Activated naive CD4-positive, alpha-beta T cell treated with anti-CD3 and anti-CD28 coated beads, Interleukin-2, amount 10 ng/mL, durations not matched to agents 7 days and 5 days (primary cell): ENCODE measurements at regions not wholly inside any gene's neighbourhood (a gene's known extent, or its start where the extent isn't known, plus 50 kb on each side); places are given as distances from the start of the nearest gene placed in this dataset.
"Not testable (repeated sequence)": the region's sequence is repeated elsewhere in the genome, so short reads cannot be mapped to it uniquely, and the experiment has no call there.

Source experiments
- CTCF ChIA-PET: fragments of 350-600 bp; sonication (Branson Sonifier 250); formaldehyde crosslinking; loops from one replicate; lab custom pipeline; 2021; ENCODE audit warnings: antibody characterized with exemption; lab: Charles Lee
- DNase-seq: peaks from one replicate; pipeline ENCODE4 v3.0.0-alpha.2; 2020
- H3K27ac Mint-ChIP-seq: one replicate; pipeline ENCODE4 v1.8.0; 2021; ENCODE audit warnings: mild to moderate bottlenecking, moderate library complexity, mixed read lengths
- H3K27me3 Mint-ChIP-seq: one replicate; pipeline ENCODE4 v1.8.0; 2021; ENCODE audit warnings: mild to moderate bottlenecking, mixed read lengths
- H3K36me3 Mint-ChIP-seq: one replicate; pipeline ENCODE4 v1.8.0; 2021; ENCODE audit warnings: mixed read lengths
- H3K4me1 Mint-ChIP-seq: one replicate; pipeline ENCODE4 v1.8.0; 2021; ENCODE audit warnings: mixed read lengths
- H3K4me3 Mint-ChIP-seq: one replicate; pipeline ENCODE4 v1.8.0; 2021; ENCODE audit warnings: mild to moderate bottlenecking, moderate library complexity, mixed read lengths
- H3K9me3 Mint-ChIP-seq: one replicate; pipeline ENCODE4 v1.8.0; 2021; ENCODE audit warnings: mixed read lengths

- H3K27me3 Mint-ChIP-seq: no peaks in the 10 kb centered on the region
- no peak overlapping the region for H3K4me3 Mint-ChIP-seq
- no peaks in the 10 kb centered on the region for H3K9me3 Mint-ChIP-seq
- no peak overlapping the region for H3K27ac Mint-ChIP-seq
- H3K4me1 Mint-ChIP-seq: no peaks in the 10 kb centered on the region
- no peaks in the 10 kb centered on the region for H3K36me3 Mint-ChIP-seq
- DNase-seq: no peak
- CTCF ChIA-PET: no interaction called here
Measured at GRCh38 chr5:42235241-42235640, 188.0 kb upstream of the GHR start.

- Mint-ChIP-seq H3K36me3 (no peaks in the 10 kb centered on the region), H3K27ac (no peak overlapping the region), H3K27me3 (no peaks in the 10 kb centered on the region), H3K9me3 (no peaks in the 10 kb centered on the region), H3K4me3 (no peak overlapping the region), H3K4me1 (no peaks in the 10 kb centered on the region)
- DNase-seq: no peak
- CTCF ChIA-PET: no interaction called here
Measured at GRCh38 chr5:42235837-42236236, 187.4 kb upstream of the GHR start.

DNA sequence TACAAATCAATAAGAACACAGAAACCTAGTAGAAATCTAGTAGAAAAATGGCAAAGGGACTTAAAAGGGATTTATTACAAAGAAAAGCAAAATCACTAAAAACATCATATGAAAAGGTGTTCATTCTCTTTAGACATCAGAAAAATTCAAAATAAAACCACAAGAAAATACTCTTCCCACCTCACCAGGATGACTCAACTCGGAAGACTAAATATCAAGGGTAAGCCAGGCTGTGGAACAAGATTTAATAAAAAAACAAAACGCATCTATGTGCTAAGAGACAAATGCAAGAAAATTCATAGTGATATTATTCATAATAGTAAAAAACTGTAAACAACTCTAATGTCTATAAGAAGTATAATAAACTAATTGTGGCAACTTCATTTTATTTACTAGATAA, 181.6 kb upstream of the GHR start:
- H3K27ac Mint-ChIP-seq: no peak overlapping the region
- no peak overlapping the region for H3K4me3 Mint-ChIP-seq
- DNase-seq: no peak
- H3K4me1 Mint-ChIP-seq: no peaks in the 10 kb centered on the region
- no peaks in the 10 kb centered on the region for H3K9me3 Mint-ChIP-seq
- CTCF ChIA-PET: no interaction called here
- H3K27me3 Mint-ChIP-seq: no peaks in the 10 kb centered on the region
- no peaks in the 10 kb centered on the region for H3K36me3 Mint-ChIP-seq

GRCh38 chr5:42242210-42242609, 181.0 kb upstream of the GHR start:
- Mint-ChIP-seq H3K27ac (no peak overlapping the region), H3K36me3 (no peaks in the 10 kb centered on the region), H3K27me3 (no peaks in the 10 kb centered on the region), H3K9me3 (no peaks in the 10 kb centered on the region), H3K4me3 (no peak overlapping the region), H3K4me1 (no peaks in the 10 kb centered on the region)
- no peak for DNase-seq
- CTCF ChIA-PET: no interaction called here

- H3K27ac Mint-ChIP-seq: no peak overlapping the region
- no peaks in the 10 kb centered on the region for H3K36me3 Mint-ChIP-seq
- no peaks in the 10 kb centered on the region for H3K9me3 Mint-ChIP-seq
- no peaks in the 10 kb centered on the region for H3K27me3 Mint-ChIP-seq
- no peaks in the 10 kb centered on the region for H3K4me1 Mint-ChIP-seq
- no peak overlapping the region for H3K4me3 Mint-ChIP-seq
- no peak for DNase-seq
- CTCF ChIA-PET: no interaction called here
Measured at GRCh38 chr5:42242881-42243485, 180.3 kb upstream of the GHR start.

DNA sequence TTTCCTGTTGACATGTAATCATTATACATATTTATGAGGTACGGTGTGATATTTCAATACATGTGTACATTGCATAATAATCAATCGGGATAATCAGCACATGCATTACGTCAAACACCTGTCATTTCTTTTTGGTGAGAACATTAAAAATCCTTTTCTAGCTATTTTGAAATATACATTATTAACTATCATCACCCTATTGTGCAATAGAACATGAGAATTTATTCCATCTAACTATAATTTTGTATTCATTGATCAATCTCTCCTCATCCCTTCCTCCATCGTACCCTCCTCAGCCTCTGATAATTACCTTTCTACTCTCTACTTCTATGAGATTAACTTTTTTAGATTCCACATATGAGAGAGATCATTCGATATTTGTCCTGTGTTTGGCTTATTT, 170.9 kb upstream of the GHR start:
- CTCF ChIA-PET: no interaction called here
- Mint-ChIP-seq H3K36me3 (no peaks in the 10 kb centered on the region), H3K9me3 (no peaks in the 10 kb centered on the region), H3K27me3 (no peaks in the 10 kb centered on the region), H3K27ac (no peak overlapping the region), H3K4me3 (no peak overlapping the region), H3K4me1 (no peaks in the 10 kb centered on the region)
- DNase-seq: no peak

- H3K4me3 Mint-ChIP-seq, DNase-seq, H3K27me3 Mint-ChIP-seq, H3K27ac Mint-ChIP-seq, H3K36me3 Mint-ChIP-seq, H3K9me3 Mint-ChIP-seq, H3K4me1 Mint-ChIP-seq, CTCF ChIA-PET: not testable (repeated sequence)
Measured at GRCh38 chr5:42259914-42260313, 163.3 kb upstream of the GHR start.

DNA sequence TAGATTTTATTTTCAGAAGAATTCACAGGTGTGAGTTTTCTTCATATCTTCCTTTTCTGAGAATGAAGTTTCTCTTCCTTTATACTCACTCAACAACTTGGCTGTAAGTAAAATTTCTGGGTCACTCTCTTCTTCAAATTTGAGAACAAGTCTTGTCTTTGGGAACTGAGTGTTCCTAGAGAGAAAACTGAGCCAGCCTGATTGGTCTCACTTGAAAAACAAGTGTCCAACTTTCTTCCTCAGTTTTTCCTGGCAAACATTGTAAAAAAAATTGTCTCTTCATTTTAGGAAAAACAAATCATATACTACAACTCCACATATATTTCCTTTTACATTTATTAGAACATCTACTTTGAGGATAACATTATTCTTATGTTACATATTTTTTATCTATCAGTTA, 156.1 kb upstream of the GHR start:
- CTCF ChIA-PET: no interaction called here
- Mint-ChIP-seq H3K27me3 (no peaks in the 10 kb centered on the region), H3K27ac (no peak overlapping the region), H3K36me3 (no peaks in the 10 kb centered on the region), H3K4me1 (no peaks in the 10 kb centered on the region), H3K4me3 (no peak overlapping the region), H3K9me3 (no peaks in the 10 kb centered on the region)
- DNase-seq: no peak

- H3K27ac Mint-ChIP-seq, H3K4me1 Mint-ChIP-seq, H3K4me3 Mint-ChIP-seq, DNase-seq, CTCF ChIA-PET, H3K27me3 Mint-ChIP-seq, H3K36me3 Mint-ChIP-seq, H3K9me3 Mint-ChIP-seq: not testable (repeated sequence)
Measured at GRCh38 chr5:42268170-42268569, 155.1 kb upstream of the GHR start.

GRCh38 chr5:42268630-42269029, 154.6 kb upstream of the GHR start:
- CTCF ChIA-PET: no interaction called here
- Mint-ChIP-seq H3K27ac (peak overlapping the region; percentile 33), H3K4me3 (no peak overlapping the region), H3K4me1 (no peaks in the 10 kb centered on the region), H3K9me3 (no peaks in the 10 kb centered on the region), H3K27me3 (no peaks in the 10 kb centered on the region), H3K36me3 (no peaks in the 10 kb centered on the region)
- no peak for DNase-seq

GRCh38 chr5:42270771-42271170, 152.5 kb upstream of the GHR start:
- CTCF ChIA-PET: interaction anchor here (0.7 kb wide), 1 partner anchor 82 kb away, joined by 4 read pairs; no protein-coding TSS in a partner anchor
- H3K27me3 Mint-ChIP-seq: no peaks in the 10 kb centered on the region
- no peak overlapping the region for H3K27ac Mint-ChIP-seq
- H3K36me3 Mint-ChIP-seq: no peaks in the 10 kb centered on the region
- H3K4me1 Mint-ChIP-seq: no peaks in the 10 kb centered on the region
- H3K4me3 Mint-ChIP-seq: no peak overlapping the region
- no peak for DNase-seq
- H3K9me3 Mint-ChIP-seq: no peaks in the 10 kb centered on the region

- Mint-ChIP-seq H3K9me3 (no peaks in the 10 kb centered on the region), H3K4me3 (no peak overlapping the region), H3K4me1 (no peaks in the 10 kb centered on the region), H3K27ac (no peak overlapping the region), H3K36me3 (no peaks in the 10 kb centered on the region), H3K27me3 (no peaks in the 10 kb centered on the region)
- DNase-seq: no peak
- CTCF ChIA-PET: no interaction called here
Measured at GRCh38 chr5:42274913-42275312, 148.3 kb upstream of the GHR start.

- Mint-ChIP-seq H3K4me1 (no peaks in the 10 kb centered on the region), H3K27ac (no peak overlapping the region), H3K36me3 (no peaks in the 10 kb centered on the region), H3K4me3 (no peak overlapping the region), H3K9me3 (no peaks in the 10 kb centered on the region), H3K27me3 (no peaks in the 10 kb centered on the region)
- CTCF ChIA-PET: interaction anchor here (0.8 kb wide), 1 partner anchor 421 kb away, joined by 3 read pairs; no protein-coding TSS in a partner anchor
- DNase-seq: no peak
Measured at GRCh38 chr5:42277293-42277692, 145.9 kb upstream of the GHR start.

DNA sequence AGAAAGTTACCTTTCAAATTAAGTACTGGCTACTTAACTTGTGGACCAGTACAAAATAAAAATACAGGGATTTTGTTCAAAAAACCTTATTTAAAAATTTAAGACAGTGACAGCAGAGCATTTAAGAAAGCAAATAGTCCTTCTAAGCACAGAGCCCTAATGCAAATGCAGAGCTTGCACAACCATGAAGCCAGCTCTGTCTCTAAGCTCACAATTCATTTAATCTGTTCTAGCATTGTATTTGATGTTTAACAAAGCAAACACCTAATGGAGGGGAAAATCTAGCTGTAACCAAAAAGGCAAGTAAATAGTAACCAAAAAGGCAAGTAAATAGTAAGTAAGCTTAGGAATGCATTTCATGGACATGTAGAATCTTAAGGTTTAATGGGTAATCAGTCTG, 138.7 kb upstream of the GHR start:
- no peaks in the 10 kb centered on the region for H3K27me3 Mint-ChIP-seq
- no peaks in the 10 kb centered on the region for H3K36me3 Mint-ChIP-seq
- no peak overlapping the region for H3K27ac Mint-ChIP-seq
- no peak overlapping the region for H3K4me3 Mint-ChIP-seq
- DNase-seq: no peak
- no peaks in the 10 kb centered on the region for H3K9me3 Mint-ChIP-seq
- no peaks in the 10 kb centered on the region for H3K4me1 Mint-ChIP-seq
- CTCF ChIA-PET: no interaction called here

DNA sequence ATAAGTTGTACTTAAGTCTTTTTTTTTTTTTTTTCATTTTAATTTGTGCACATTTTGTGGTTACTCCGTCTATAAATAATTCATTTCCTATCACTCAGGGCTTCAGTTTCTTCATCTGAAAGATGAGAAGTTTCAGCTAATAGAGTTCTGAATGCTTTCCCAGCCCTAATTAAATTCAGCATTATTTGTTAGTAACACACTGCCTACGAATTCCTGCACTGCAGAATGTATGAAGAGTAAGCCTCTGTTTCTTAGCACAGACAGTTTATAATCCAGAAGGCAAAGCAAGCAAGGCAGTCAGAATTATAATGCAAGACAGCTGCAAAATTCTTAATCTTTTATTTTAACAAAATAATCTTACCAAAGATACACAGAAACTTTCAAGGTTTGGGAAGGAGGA, 138.0 kb upstream of the GHR start:
- Mint-ChIP-seq H3K9me3 (no peaks in the 10 kb centered on the region), H3K36me3 (no peaks in the 10 kb centered on the region), H3K27me3 (no peaks in the 10 kb centered on the region), H3K27ac (no peak overlapping the region), H3K4me1 (no peaks in the 10 kb centered on the region), H3K4me3 (no peak overlapping the region)
- DNase-seq: no peak
- CTCF ChIA-PET: no interaction called here

- Mint-ChIP-seq H3K27ac (no peak overlapping the region), H3K4me3 (no peak overlapping the region), H3K36me3 (no peaks in the 10 kb centered on the region), H3K4me1 (no peaks in the 10 kb centered on the region), H3K27me3 (no peaks in the 10 kb centered on the region), H3K9me3 (peaks cover 2% of the 10 kb centered on the region)
- CTCF ChIA-PET: interaction anchor here (0.6 kb wide), 1 partner anchor 17 kb away, joined by 3 read pairs; no protein-coding TSS in a partner anchor
- no peak for DNase-seq
Measured at GRCh38 chr5:42300496-42300895, 122.7 kb upstream of the GHR start.
